K562 (cell line): ENCODE measurements at regions not wholly inside any gene's neighbourhood (a gene's known extent, or its start where the extent isn't known, plus 50 kb on each side); places are given as distances from the start of the nearest gene placed in this dataset.

Experiments
- CBFA2T3 ChIP-seq: fragments of 450-650 bp; IDR thresholded peaks from 2 replicates; pipeline ENCODE4 v1.6.1; 2017
- HMG20B ChIP-seq: fragments of 250-450 bp; sonication (Bioruptor Pico); IDR thresholded peaks from 2 replicates; pipeline ENCODE4 v1.5.0; 2021; ENCODE audit warnings: mild to moderate bottlenecking
- KAT8 ChIP-seq: fragments of 450-650 bp; IDR thresholded peaks from 2 replicates; pipeline ENCODE4 v1.6.1; 2016; ENCODE audit warnings: low read depth, mild to moderate bottlenecking
- MLLT1 ChIP-seq, 2 experiments: fragments of 450-650 bp; IDR thresholded peaks; 2 replicates each; pipeline ENCODE4 v1.6.1; 2016
- RAD51 ChIP-seq: fragments of 450-650 bp; IDR thresholded peaks from 2 replicates; pipeline ENCODE4 v1.7.1; 2016; ENCODE audit warnings: low read depth, mild to moderate bottlenecking, borderline replicate concordance
- RCOR1 ChIP-seq, 2 experiments: IDR thresholded peaks; 2 replicates each; pipeline ENCODE4 v1.6.1; 2012; ENCODE audit warnings: low read depth in 2 of 2, low read length in 2 of 2, borderline replicate concordance in 1 of 2, improper control_type of control experiment in 1 of 2
- SMARCA4 ChIP-seq: fragments of 450-650 bp; IDR thresholded peaks from 2 replicates; pipeline ENCODE4 v1.6.1; 2016
- SPI1 ChIP-seq: IDR thresholded peaks from 2 replicates; pipeline ENCODE4 v1.6.1; 2011; ENCODE audit warnings: low read depth, low read length, control low read depth, borderline replicate concordance
- SUPT5H ChIP-seq: fragments of 450-650 bp; IDR thresholded peaks from 2 replicates; pipeline ENCODE4 v1.6.1; 2016
- TOE1 ChIP-seq, 2 experiments: fragments of 450-650 bp in 1 of 2; sonication (generic) in 1 of 2; formaldehyde crosslinking in 1 of 2; IDR thresholded peaks; 2 replicates each; pipeline versions ENCODE4 v1.7.1 to v1.8.0; 2016 to 2022; ENCODE audit warnings: borderline replicate concordance in 2 of 2, mild to moderate bottlenecking in 2 of 2, antibody characterized with exemption in 1 of 2, inconsistent platforms in 1 of 2, low read depth in 1 of 2, missing genetic modification reagents in 1 of 2, moderate library complexity in 1 of 2
- USF1 ChIP-seq: sonication (generic); formaldehyde crosslinking; IDR thresholded peaks from 2 replicates; pipeline ENCODE4 v1.9.0; 2022; ENCODE audit warnings: mild to moderate bottlenecking, missing genetic modification reagents
- ZNF175 ChIP-seq: fragments of 200-800 bp; sonication (Bioruptor generic); IDR thresholded peaks from 2 replicates; pipeline ENCODE4 v1.6.1; 2016; ENCODE audit warnings: low read depth, mild to moderate bottlenecking, missing genetic modification characterization, missing compliant biosample characterization
- ZNF224 ChIP-seq: sonication (generic); formaldehyde crosslinking; IDR thresholded peaks from 2 replicates; pipeline ENCODE4 v1.8.0; 2022; ENCODE audit warnings: mild to moderate bottlenecking, missing genetic modification reagents
- ZNF589 ChIP-seq: fragments of 200-800 bp; sonication (Bioruptor generic); IDR thresholded peaks from 2 replicates; pipeline ENCODE4 v1.6.1; 2016; ENCODE audit warnings: low read depth, missing genetic modification characterization, missing compliant biosample characterization
- ZNF707 ChIP-seq: fragments of 250-450 bp; sonication (Bioruptor Pico); conservative IDR thresholded peaks from 2 replicates; pipeline ENCODE4 v1.8.0; 2022; ENCODE audit warnings: inconsistent platforms, mild to moderate bottlenecking, moderate library complexity
- ZNF785 ChIP-seq: fragments of 250-450 bp; sonication (Bioruptor Pico); IDR thresholded peaks from 2 replicates; pipeline ENCODE4 v1.4.0; 2020; ENCODE audit warnings: mild to moderate bottlenecking

GRCh38 chr16:85346404-85347212 is 234.3 kb upstream of the CIBAR2 start (continued):
- TF ChIP-seq USF1 (CRISPR knock-in tag), result peak; percentile 60
- TF ChIP-seq MLLT1 (IDR thresholded peaks at IDR 0.05), result no peak
- peak; percentile 90 for TF ChIP-seq TOE1 (IDR thresholded peaks at IDR 0.05; ENCODE audit: borderline replicate concordance)
- no peak for TF ChIP-seq TOE1 (CRISPR knock-in tag; IDR thresholded peaks at IDR 0.05; ENCODE audit: borderline replicate concordance, low read depth)
- TF ChIP-seq SUPT5H, result no peak
- TF ChIP-seq SMARCA4, result no peak
- no peak for TF ChIP-seq RCOR1 (IDR thresholded peaks at IDR 0.05; ENCODE audit: borderline replicate concordance in 1 of 2, low read depth in 2 of 2, low read length in 2 of 2)
- TF ChIP-seq ZNF224 (CRISPR knock-in tag), result no peak
- peak; percentile 87 for TF ChIP-seq RAD51
- no peak for TF ChIP-seq ZNF785
- no peak for TF ChIP-seq SPI1
- TF ChIP-seq ZNF707 (CRISPR knock-in tag), result no peak
- TF ChIP-seq ZNF589 (CRISPR knock-in tag), result no peak
- TF ChIP-seq ZNF175 (CRISPR knock-in tag), result no peak
- TF ChIP-seq HMG20B, result no peak
- TF ChIP-seq KAT8, result no peak
- peak; percentile 2; the same call in 1 of the 2 replicates for TF ChIP-seq CBFA2T3
